HL-60/S4 treated with retinoic acid at 250 ng/mL for 4 days and 3 days (cell line): ENCODE measurements at regions not wholly inside any gene's neighbourhood (a gene's known extent, or its start where the extent isn't known, plus 50 kb on each side); places are given as distances from the start of the nearest gene placed in this dataset.
"Not testable (repeated sequence)": the region's sequence is repeated elsewhere in the genome, so short reads cannot be mapped to it uniquely, and the experiment has no call there.

Experiments used
- in situ Hi-C: fragments of 300-500 bp; cut with MboI; formaldehyde crosslinking; loops from 2 replicates; pipeline ENCODE4 v1.7.0; 2022; ENCODE audit warnings: low sequenced_read_pairs

GRCh38 chr4:42282081-42282901 is 115.0 kb upstream of the SHISA3 start:
- in situ Hi-C loops: loop anchor here (25.0 kb wide), 1 partner anchor 320 kb away; no protein-coding TSS in a partner anchor

GRCh38 chr4:42284030-42284429 is 113.3 kb upstream of the SHISA3 start:
- in situ Hi-C loops: loop anchor here (25.0 kb wide), 1 partner anchor 322 kb away; no protein-coding TSS in a partner anchor

GRCh38 chr4:42288876-42289275 is 108.4 kb upstream of the SHISA3 start:
- in situ Hi-C loops: loop anchor here (25.0 kb wide), 1 partner anchor 327 kb away; no protein-coding TSS in a partner anchor

- in situ Hi-C loops: loop anchor here (25.0 kb wide), 1 partner anchor 330 kb away; no protein-coding TSS in a partner anchor
Observed at GRCh38 chr4:42292192-42292591, 105.1 kb upstream of the SHISA3 start.

GRCh38 chr4:42293967-42294813 is 103.1 kb upstream of the SHISA3 start:
- in situ Hi-C loops: loop anchor here (25.0 kb wide), 1 partner anchor 332 kb away; no protein-coding TSS in a partner anchor

GRCh38 chr4:42296196-42296595 is 101.1 kb upstream of the SHISA3 start:
- in situ Hi-C loops: loop anchor here (25.0 kb wide), 1 partner anchor 334 kb away; no protein-coding TSS in a partner anchor

GRCh38 chr4:42302348-42302747 is 94.9 kb upstream of the SHISA3 start:
- in situ Hi-C loops: no loop called here

GRCh38 chr4:42306221-42307109 is 90.8 kb upstream of the SHISA3 start:
- in situ Hi-C loops: no loop called here

- in situ Hi-C loops: no loop called here
Observed at GRCh38 chr4:42308247-42308646, 89.0 kb upstream of the SHISA3 start.

- in situ Hi-C loops: no loop called here
Observed at GRCh38 chr4:42309361-42310260, 87.7 kb upstream of the SHISA3 start.

- in situ Hi-C loops: no loop called here
Observed at GRCh38 chr4:42310358-42310757, 86.9 kb upstream of the SHISA3 start.

GRCh38 chr4:42310806-42311205 is 86.5 kb upstream of the SHISA3 start:
- in situ Hi-C loops: no loop called here

GRCh38 chr4:42311591-42311990 is 85.7 kb upstream of the SHISA3 start:
- in situ Hi-C loops: no loop called here

- in situ Hi-C loops: not testable (repeated sequence)
Observed at GRCh38 chr4:42313420-42313819, 83.9 kb upstream of the SHISA3 start.

GRCh38 chr4:42313872-42314271 is 83.4 kb upstream of the SHISA3 start:
- in situ Hi-C loops: no loop called here

- in situ Hi-C loops: no loop called here
Observed at GRCh38 chr4:42315231-42315630, 82.1 kb upstream of the SHISA3 start.

- in situ Hi-C loops: no loop called here
Observed at GRCh38 chr4:42320822-42321388, 76.4 kb upstream of the SHISA3 start.

- in situ Hi-C loops: no loop called here
Observed at GRCh38 chr4:42326040-42326439, 71.2 kb upstream of the SHISA3 start.

- in situ Hi-C loops: no loop called here
Observed at GRCh38 chr4:42326524-42326923, 70.8 kb upstream of the SHISA3 start.
